ENCODE measurements at regions not wholly inside any gene's neighbourhood (a gene's known extent, or its start where the extent isn't known, plus 50 kb on each side); places are given as distances from the start of the nearest gene placed in this dataset.
A peak's percentile ranks its signal among the peaks of the same experiment; 100 is the strongest.

- DNase-seq: peak; percentile 62 to 83 (median 66)
- WGBS (ENCODE audit: insufficient coverage, low coverage, low lambda C conversion rate, missing lambda C conversion rate): 12% methylated on average over 6 of the region's 6 CpGs
- intact Hi-C loops (cut with DNase I): loop anchor here in 1 of 2 donors (5.0 kb wide), 1 partner anchor 113 kb away; no protein-coding TSS in a partner anchor
These were observed 169.9 kb upstream of the AADAT start for GRCh38 chr4:170259631-170260153.

GRCh38 chr4:170256807-170257206 is 167.1 kb upstream of the AADAT start:
- no peaks in the 10 kb centered on the region for H3K4me1 ChIP-seq
- H3K9me3 ChIP-seq: no peaks in the 10 kb centered on the region
- intact Hi-C loops (cut with DNase I): no loop called here
- no peak for ATAC-seq
- no peaks in the 10 kb centered on the region for H3K27me3 ChIP-seq
- H3K27ac ChIP-seq: no peak overlapping the region
- no peak for DNase-seq
- no peak overlapping the region for H3K4me3 ChIP-seq
- no peaks in the 10 kb centered on the region for H3K36me3 ChIP-seq
- TF ChIP-seq CTCF (IDR thresholded peaks at IDR 0.05) (no peak), POLR2A (IDR thresholded peaks at IDR 0.05) (no peak)

More at GRCh38 chr4:170259631-170260153, 169.9 kb upstream of the AADAT start:
- H3K27ac ChIP-seq: no peak overlapping the region
- no peaks in the 10 kb centered on the region for H3K27me3 ChIP-seq
- peak; percentile 100 for ATAC-seq
- TF ChIP-seq CTCF (IDR thresholded peaks at IDR 0.05) (peak; percentile 83 to 97 (median 90)), POLR2A (IDR thresholded peaks at IDR 0.05) (no peak)
- H3K4me1 ChIP-seq: no peaks in the 10 kb centered on the region
- no peaks in the 10 kb centered on the region for H3K36me3 ChIP-seq
- no peak overlapping the region for H3K4me3 ChIP-seq
- H3K9me3 ChIP-seq: no peaks in the 10 kb centered on the region

- 78% methylated on average over 3 of the region's 3 CpGs for WGBS (ENCODE audit: insufficient coverage, low coverage, low lambda C conversion rate, missing lambda C conversion rate)
- no peak for DNase-seq
- no peak for ATAC-seq
- Histone ChIP-seq H3K27me3 (no peaks in the 10 kb centered on the region), H3K4me3 (no peak overlapping the region), H3K27ac (no peak overlapping the region), H3K9me3 (no peaks in the 10 kb centered on the region), H3K4me1 (no peaks in the 10 kb centered on the region), H3K36me3 (no peaks in the 10 kb centered on the region)
- no peak for TF ChIP-seq POLR2A (IDR thresholded peaks at IDR 0.05)
- intact Hi-C loops (cut with DNase I): no loop called here
These were observed 158.8 kb upstream of the AADAT start for GRCh38 chr4:170248576-170248975.

DNA sequence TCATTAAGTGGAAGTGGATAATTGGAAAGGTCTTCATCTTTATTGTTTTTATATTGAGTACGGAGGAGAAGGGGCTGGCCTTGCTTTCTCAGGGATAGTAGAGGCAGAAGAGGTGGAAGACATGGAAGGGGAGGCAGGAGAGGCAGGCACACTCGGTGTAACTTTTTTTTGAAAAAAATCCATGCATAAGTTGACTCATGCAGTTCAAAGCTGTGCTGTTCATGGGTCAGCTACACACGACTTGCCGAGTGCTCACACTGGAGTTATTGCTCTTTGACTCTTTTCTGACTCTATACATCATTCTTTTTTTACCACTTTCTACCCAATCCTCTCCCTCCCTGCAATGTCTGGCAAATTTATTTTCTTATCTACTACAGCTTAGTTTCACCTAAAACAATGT is 158.3 kb upstream of the AADAT start:
- 39% methylated on average over 4 of the region's 4 CpGs for WGBS (ENCODE audit: insufficient coverage, low coverage, low lambda C conversion rate, missing lambda C conversion rate)
- DNase-seq (no peak), ATAC-seq (no peak)
- Histone ChIP-seq H3K4me1 (no peaks in the 10 kb centered on the region), H3K36me3 (no peaks in the 10 kb centered on the region), H3K4me3 (no peak overlapping the region), H3K27me3 (no peaks in the 10 kb centered on the region), H3K27ac (no peak overlapping the region), H3K9me3 (no peaks in the 10 kb centered on the region)
- intact Hi-C loops (cut with DNase I): no loop called here
- TF ChIP-seq POLR2A (IDR thresholded peaks at IDR 0.05): no peak
- no peak for TF ChIP-seq CTCF (IDR thresholded peaks at IDR 0.05)

- peak in 2 of 4 donors; percentile 59 to 87 for ATAC-seq
- Histone ChIP-seq H3K4me1 (no peaks in the 10 kb centered on the region), H3K27me3 (no peaks in the 10 kb centered on the region), H3K27ac (no peak overlapping the region), H3K4me3 (no peak overlapping the region), H3K36me3 (no peaks in the 10 kb centered on the region), H3K9me3 (no peaks in the 10 kb centered on the region)
- intact Hi-C loops (cut with DNase I): no loop called here
- DNase-seq: no peak
- no peak for TF ChIP-seq POLR2A (IDR thresholded peaks at IDR 0.05)
- no peak for TF ChIP-seq CTCF (IDR thresholded peaks at IDR 0.05)
These were observed 157.8 kb upstream of the AADAT start for GRCh38 chr4:170247596-170247995.

Data from right lobe of liver (tissue), 6 donors.